DOHH2 (cell line): ENCODE measurements at regions not wholly inside any gene's neighbourhood (a gene's known extent, or its start where the extent isn't known, plus 50 kb on each side); places are given as distances from the start of the nearest gene placed in this dataset.

Source experiments
- H3F3A ChIP-seq: fragments of 200-600 bp; sonication (generic), shearing (Covaris generic); 2 replicates; pipeline ENCODE4 v1.6.0; 2016; ENCODE audit warnings: antibody characterized with exemption, mild to moderate bottlenecking; ENCODE audit not compliant: control insufficient read depth, insufficient read depth
- H3K27ac ChIP-seq: fragments of 200-600 bp; sonication (generic); 2 replicates; pipeline ENCODE4 v1.5.1; 2014; ENCODE audit warnings: low read depth, mild to moderate bottlenecking, low read length, moderate library complexity
- H3K27me3 ChIP-seq: fragments of 200-600 bp; sonication (generic); 2 replicates; pipeline ENCODE4 v1.6.1; 2014; ENCODE audit warnings: mild to moderate bottlenecking, low read length, mixed read lengths; ENCODE audit not compliant: control insufficient read depth
- H3K36me3 ChIP-seq: fragments of 200-600 bp; sonication (generic); 2 replicates; pipeline ENCODE4 v1.6.1; 2014; ENCODE audit warnings: mild to moderate bottlenecking, low read length, moderate library complexity, mixed read lengths; ENCODE audit not compliant: control insufficient read depth
- H3K4me1 ChIP-seq: fragments of 200-600 bp; sonication (generic); 2 replicates; pipeline ENCODE4 v1.6.1; 2014; ENCODE audit warnings: mild to moderate bottlenecking, low read length, mixed read lengths; ENCODE audit not compliant: control insufficient read depth
- H3K4me2 ChIP-seq: fragments of 200-600 bp; sonication (generic); 2 replicates; pipeline ENCODE4 v1.6.0; 2014; ENCODE audit warnings: mild to moderate bottlenecking, low read length, moderate library complexity
- H3K4me3 ChIP-seq: fragments of 200-600 bp; sonication (generic); 2 replicates; pipeline ENCODE4 v1.5.1; 2014; ENCODE audit warnings: mild to moderate bottlenecking, low read length, mixed read lengths
- H3K79me2 ChIP-seq: fragments of 200-600 bp; sonication (generic); 2 replicates; pipeline ENCODE4 v1.6.1; 2014; ENCODE audit warnings: mild to moderate bottlenecking, low read length, mixed read lengths; ENCODE audit not compliant: control insufficient read depth
- H3K9me2 ChIP-seq: fragments of 200-600 bp; sonication (generic); replicated peaks from 2 replicates; pipeline ENCODE4 v1.6.1; 2014; ENCODE audit warnings: mild to moderate bottlenecking, low read length, mixed read lengths; ENCODE audit not compliant: control insufficient read depth
- H3K9me3 ChIP-seq: fragments of 200-600 bp; sonication (generic); 2 replicates; pipeline ENCODE4 v1.6.1; 2014; ENCODE audit warnings: antibody characterized with exemption, low read length, mixed read lengths; ENCODE audit not compliant: control insufficient read depth, insufficient read depth
- H4K20me1 ChIP-seq: fragments of 200-600 bp; sonication (generic); 2 replicates; pipeline ENCODE4 v1.6.0; 2014; ENCODE audit warnings: low read depth, mild to moderate bottlenecking, antibody characterized with exemption, low read length, moderate library complexity; ENCODE audit not compliant: control insufficient read depth, insufficient read depth
- CTCF ChIP-seq: fragments of 200-600 bp; sonication (generic); IDR thresholded peaks from one replicate; pipeline ENCODE4 v1.5.1; 2014; ENCODE audit warnings: antibody characterized with exemption, mild to moderate bottlenecking, low read depth, low read length; ENCODE audit not compliant: poor library complexity, severe bottlenecking
- EZH2phosphoT487 ChIP-seq: fragments of 200-600 bp; sonication (generic); IDR thresholded peaks from 2 replicates; pipeline ENCODE4 v1.6.1; 2017; ENCODE audit warnings: borderline replicate concordance, mild to moderate bottlenecking, antibody characterized with exemption, low read length, moderate library complexity, mixed read lengths

DNA sequence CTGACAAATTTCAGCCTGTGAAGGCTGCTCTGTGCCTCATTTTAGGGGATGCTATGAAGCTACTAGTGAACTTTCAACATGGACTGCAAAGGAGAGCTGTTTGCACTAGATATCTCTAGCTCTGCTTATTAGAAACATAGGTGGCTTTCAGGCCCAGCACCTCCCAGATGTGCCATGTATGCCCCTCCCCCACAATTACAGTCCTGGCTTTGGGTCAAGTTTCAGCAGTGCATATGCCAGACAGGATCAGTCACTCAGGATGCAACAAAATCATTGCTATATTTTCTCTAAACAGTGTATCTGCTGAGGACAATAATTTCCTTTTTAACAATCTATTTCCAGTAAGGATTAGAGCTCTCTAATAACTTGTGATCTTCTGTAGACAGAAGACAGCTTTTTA is 178.8 kb upstream of the STAC start:
- Histone ChIP-seq H3K27ac (no peak overlapping the region), H3K4me1 (no peaks in the 10 kb centered on the region), H3K4me3 (no peak overlapping the region), H3K9me3 (no peaks in the 10 kb centered on the region), H3K27me3 (no peaks in the 10 kb centered on the region), H3K4me2 (no peak overlapping the region), H3K79me2 (no peaks in the 10 kb centered on the region), H3K9me2 (no peaks in the 10 kb centered on the region), H3F3A (no peaks in the 10 kb centered on the region), H4K20me1 (no peaks in the 10 kb centered on the region), H3K36me3 (no peaks in the 10 kb centered on the region)
- TF ChIP-seq CTCF (no peak), EZH2phosphoT487 (no peak)

DNA sequence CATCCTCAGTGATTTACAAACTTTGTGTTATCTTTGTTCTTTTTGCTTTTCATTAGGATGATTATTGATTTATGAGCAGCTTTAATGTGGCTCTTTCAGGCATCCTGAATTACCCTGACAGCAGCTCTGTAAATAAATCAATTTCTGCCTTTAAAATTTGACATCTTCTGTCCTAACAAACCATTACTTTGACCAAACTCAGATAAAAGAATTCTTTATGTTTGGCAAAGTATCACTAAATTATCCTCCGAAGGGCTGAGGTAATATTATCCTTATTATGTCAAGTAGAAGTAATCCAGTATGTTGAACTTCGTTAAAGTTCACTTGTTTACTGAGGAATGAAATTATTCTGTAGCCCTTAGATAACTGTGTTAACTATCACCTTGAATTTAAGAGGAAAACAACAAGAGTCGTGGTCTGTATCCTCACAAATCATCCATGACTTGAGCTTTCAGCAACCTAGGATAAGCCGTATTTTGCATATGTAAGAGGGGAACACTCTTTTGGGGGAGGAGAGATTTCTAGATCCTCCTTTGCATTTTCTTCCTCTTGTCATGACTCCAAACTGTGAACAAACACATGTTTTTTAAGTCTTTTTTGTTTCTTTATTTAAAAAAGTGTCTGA is 173.2 kb upstream of the STAC start:
- H3K27me3 ChIP-seq, result no peaks in the 10 kb centered on the region
- H3K79me2 ChIP-seq, result no peaks in the 10 kb centered on the region
- no peak overlapping the region for H3K4me3 ChIP-seq
- H3F3A ChIP-seq, result no peaks in the 10 kb centered on the region
- H3K9me3 ChIP-seq, result no peaks in the 10 kb centered on the region
- H3K9me2 ChIP-seq, result no peaks in the 10 kb centered on the region
- H3K27ac ChIP-seq, result no peak overlapping the region
- H4K20me1 ChIP-seq, result no peaks in the 10 kb centered on the region
- H3K4me1 ChIP-seq, result no peaks in the 10 kb centered on the region
- TF ChIP-seq EZH2phosphoT487 (no peak), CTCF (no peak)
- H3K36me3 ChIP-seq, result no peaks in the 10 kb centered on the region
- no peak overlapping the region for H3K4me2 ChIP-seq

GRCh38 chr3:36210840-36211651 is 169.3 kb upstream of the STAC start:
- no peaks in the 10 kb centered on the region for H3K4me1 ChIP-seq
- H3F3A ChIP-seq, result no peaks in the 10 kb centered on the region
- H3K27ac ChIP-seq, result no peak overlapping the region
- H3K4me2 ChIP-seq, result no peak overlapping the region
- TF ChIP-seq CTCF, result no peak
- no peak for TF ChIP-seq EZH2phosphoT487
- H3K79me2 ChIP-seq, result no peaks in the 10 kb centered on the region
- no peaks in the 10 kb centered on the region for H3K27me3 ChIP-seq
- H3K4me3 ChIP-seq, result no peak overlapping the region
- H3K9me3 ChIP-seq, result no peaks in the 10 kb centered on the region
- H3K9me2 ChIP-seq, result no peaks in the 10 kb centered on the region
- H4K20me1 ChIP-seq, result no peaks in the 10 kb centered on the region
- H3K36me3 ChIP-seq, result no peaks in the 10 kb centered on the region
